ENCODE measurements at regions not wholly inside any gene's neighbourhood (a gene's known extent, or its start where the extent isn't known, plus 50 kb on each side); places are given as distances from the start of the nearest gene placed in this dataset.
"Not testable (repeated sequence)": the region's sequence is repeated elsewhere in the genome, so short reads cannot be mapped to it uniquely, and the experiment has no call there.

GRCh38 chr5:38148021-38148625, 110.2 kb upstream of the EGFLAM start:
- no peak for DNase-seq

- no peak for DNase-seq
These were observed 115.0 kb upstream of the EGFLAM start for GRCh38 chr5:38143384-38143783.

- DNase-seq, result no peak
These were observed 116.7 kb upstream of the EGFLAM start for GRCh38 chr5:38141665-38142064.

- no peak for DNase-seq
These were observed 119.8 kb upstream of the EGFLAM start for GRCh38 chr5:38138574-38138973.

- no peak for DNase-seq
These were observed 122.8 kb upstream of the EGFLAM start for GRCh38 chr5:38135486-38136039.

- DNase-seq, result no peak
These were observed 123.5 kb upstream of the EGFLAM start for GRCh38 chr5:38134810-38135209.

- not testable (repeated sequence) for DNase-seq
These were observed 124.1 kb upstream of the EGFLAM start for GRCh38 chr5:38134294-38134693.

- no peak for DNase-seq
These were observed 126.7 kb upstream of the EGFLAM start for GRCh38 chr5:38131686-38132085.

GRCh38 chr5:38124321-38124720, 134.0 kb upstream of the EGFLAM start:
- no peak for DNase-seq

GRCh38 chr5:38121420-38121819, 136.9 kb upstream of the EGFLAM start:
- no peak for DNase-seq

- no peak for DNase-seq
These were observed 138.5 kb upstream of the EGFLAM start for GRCh38 chr5:38119836-38120235.

GRCh38 chr5:38117784-38118479, 140.4 kb upstream of the EGFLAM start:
- DNase-seq, result no peak

- DNase-seq, result no peak
These were observed 143.0 kb upstream of the EGFLAM start for GRCh38 chr5:38115318-38115827.

GRCh38 chr5:38113880-38114279, 144.5 kb upstream of the EGFLAM start:
- no peak for DNase-seq

- DNase-seq, result no peak
These were observed 144.9 kb upstream of the EGFLAM start for GRCh38 chr5:38113456-38113855.

GRCh38 chr5:38112938-38113337, 145.4 kb upstream of the EGFLAM start:
- DNase-seq, result no peak

GRCh38 chr5:38110130-38110529, 148.2 kb upstream of the EGFLAM start:
- no peak for DNase-seq

- DNase-seq, result no peak
These were observed 151.3 kb upstream of the EGFLAM start for GRCh38 chr5:38107096-38107495.

- DNase-seq, result no peak
These were observed 152.6 kb upstream of the EGFLAM start for GRCh38 chr5:38105801-38106200.

- DNase-seq, result no peak
These were observed 153.2 kb upstream of the EGFLAM start for GRCh38 chr5:38105231-38105570.

- no peak for DNase-seq
These were observed 153.7 kb upstream of the EGFLAM start for GRCh38 chr5:38104497-38105230.

- DNase-seq, result no peak
These were observed 156.5 kb upstream of the EGFLAM start for GRCh38 chr5:38101897-38102296.

Measured in CD4-positive, alpha-beta T cell treated with Interleukin-1 beta for 1 hour (primary cell).